ENCODE measurements at regions not wholly inside any gene's neighbourhood (a gene's known extent, or its start where the extent isn't known, plus 50 kb on each side); places are given as distances from the start of the nearest gene placed in this dataset.

DNA sequence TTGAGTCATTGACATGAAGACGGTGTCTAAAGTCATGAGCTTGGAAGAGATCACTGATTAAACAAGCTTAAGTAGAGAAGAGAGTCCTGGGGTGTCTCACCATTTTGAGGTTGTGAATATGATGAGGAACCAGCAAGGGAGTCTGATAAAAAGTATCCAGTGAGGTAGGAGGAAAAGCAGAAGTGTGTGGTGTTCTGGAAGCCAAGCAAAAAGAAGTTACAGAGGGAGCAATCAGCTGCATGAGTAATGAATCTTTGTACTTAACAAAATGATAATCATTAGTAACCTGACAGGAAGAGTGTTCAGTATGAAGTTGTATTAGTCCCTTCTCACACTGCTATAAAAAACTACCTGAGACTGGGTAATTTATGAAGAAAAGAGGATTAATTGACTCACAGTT is 131.3 kb downstream of the C11orf87 start:
- DNase-seq (ENCODE audit: low read depth): no peak

GRCh38 chr11:109554951-109555350 is 133.0 kb downstream of the C11orf87 start:
- no peak for DNase-seq (ENCODE audit: low read depth)

DNA sequence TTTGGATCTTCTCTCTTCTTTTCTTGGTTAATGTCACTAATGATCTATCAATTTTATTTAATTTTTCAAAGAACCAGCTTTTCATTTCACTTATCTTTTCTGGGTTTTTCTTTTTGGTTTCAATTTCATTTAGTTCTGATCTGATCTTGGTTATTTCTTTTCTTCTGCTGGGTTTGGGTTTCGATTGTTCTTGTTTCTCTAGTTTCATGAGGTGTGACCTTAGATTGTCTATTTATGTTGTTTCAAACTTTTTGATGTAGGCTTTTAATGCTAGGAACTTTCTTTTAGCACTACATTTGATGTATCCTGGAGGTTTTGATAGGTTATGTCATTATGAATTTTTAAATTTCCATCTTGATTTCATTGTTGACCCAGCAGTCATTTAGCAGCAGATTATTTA is 142.3 kb downstream of the C11orf87 start:
- DNase-seq (ENCODE audit: low read depth): no peak

DNA sequence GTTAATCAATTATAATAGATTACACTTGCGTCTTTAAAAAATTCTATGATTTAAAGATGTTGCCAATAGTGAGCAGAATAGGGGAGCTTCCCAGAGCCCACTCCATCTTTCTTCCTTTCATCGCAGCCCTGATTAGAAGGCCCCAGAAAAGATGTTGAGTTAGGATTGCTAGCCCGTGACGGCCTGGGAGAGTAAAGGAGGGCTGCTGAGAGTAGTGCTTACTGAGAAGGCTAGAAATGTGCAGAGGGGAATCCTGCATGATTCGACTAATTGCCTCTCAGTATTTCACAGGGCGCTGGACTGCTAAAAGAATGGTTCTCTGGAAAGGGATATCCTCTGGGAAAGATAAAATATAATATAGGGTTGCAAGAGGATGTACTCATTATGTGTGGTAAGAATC is 160.5 kb downstream of the C11orf87 start:
- no peak for DNase-seq (ENCODE audit: low read depth)

DNA sequence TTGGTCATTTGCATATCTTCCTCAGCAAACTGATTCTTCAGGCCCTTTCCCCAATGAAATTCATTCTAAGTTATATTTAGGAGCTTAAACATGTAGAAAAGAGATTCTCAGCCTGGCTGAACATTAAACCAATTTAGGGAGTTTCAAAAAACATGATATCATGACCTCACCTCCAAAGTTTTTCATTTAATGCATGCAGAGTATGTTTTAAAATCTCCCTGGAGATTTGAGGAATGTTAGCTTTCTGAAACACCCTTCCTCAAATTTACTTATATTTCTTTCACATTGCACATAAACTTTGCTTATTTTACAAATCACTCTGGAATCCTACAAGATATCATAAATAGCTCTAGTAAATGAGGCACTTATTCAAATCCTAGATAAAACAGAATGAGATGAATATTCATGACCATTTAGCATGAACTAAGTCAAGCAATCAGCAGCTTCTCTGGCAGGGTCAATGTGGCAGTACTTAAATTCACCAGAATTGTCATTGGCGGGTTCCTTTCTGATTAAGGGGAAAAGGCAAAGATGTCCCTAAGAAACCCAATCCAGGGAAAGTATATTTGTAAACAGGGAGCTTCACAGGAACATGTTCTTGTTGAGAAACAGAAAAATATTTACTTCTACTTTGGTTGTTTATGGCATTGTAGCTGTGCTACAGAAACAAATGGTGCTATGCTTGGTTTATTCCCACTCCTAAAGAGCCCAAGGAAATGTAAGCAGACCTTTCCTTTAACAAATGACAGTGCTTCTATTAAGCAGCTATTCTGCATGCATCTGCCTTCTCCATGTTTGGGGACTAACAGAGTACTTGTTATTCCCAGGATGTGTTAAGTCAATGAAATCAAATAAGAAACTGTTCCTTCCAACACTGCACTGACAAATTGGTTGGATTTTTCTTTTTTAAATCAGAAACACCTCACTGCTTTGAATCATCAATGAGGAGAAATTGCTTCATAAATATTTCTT is 162.3 kb downstream of the C11orf87 start:
- no peak for DNase-seq (ENCODE audit: low read depth)

DNA sequence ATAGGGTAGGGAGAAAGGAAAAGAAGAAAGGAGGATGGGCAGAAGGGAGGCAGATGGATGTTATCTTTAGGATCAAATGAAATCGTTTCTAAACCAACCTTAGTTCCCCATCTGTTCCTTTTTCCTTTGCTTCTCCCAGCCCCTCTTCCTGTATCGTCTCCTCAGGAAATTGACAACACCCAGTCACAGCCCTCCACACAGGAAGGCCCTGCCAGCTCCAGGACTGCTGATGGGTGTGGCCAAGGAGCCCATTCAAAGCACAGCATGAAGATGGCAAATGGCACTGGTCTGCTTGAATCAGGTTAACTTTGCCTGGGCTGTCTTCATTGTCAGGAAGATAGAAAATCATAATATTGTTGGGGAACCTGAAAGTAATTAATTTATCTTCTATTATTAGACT is 164.8 kb downstream of the C11orf87 start:
- no peak for DNase-seq (ENCODE audit: low read depth)

DNA sequence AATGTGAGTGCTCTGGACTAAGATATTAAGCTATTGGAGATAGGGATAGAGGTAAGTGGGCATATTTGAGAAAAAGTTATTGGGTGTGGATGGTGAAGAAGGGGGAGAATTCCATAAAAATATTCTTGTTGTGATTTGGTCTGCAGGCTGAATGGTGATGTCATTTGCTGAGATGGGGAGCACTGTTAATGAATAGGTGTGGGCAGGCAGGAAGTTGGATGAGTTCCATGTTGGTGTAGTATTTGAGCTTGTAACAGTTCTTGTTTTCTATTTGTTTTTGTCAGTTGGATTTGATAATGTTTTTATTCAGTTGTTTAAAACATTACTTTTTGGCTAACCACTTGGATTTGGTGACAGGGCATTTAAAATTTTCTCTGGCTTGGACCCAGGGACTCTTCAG is 168.8 kb downstream of the C11orf87 start:
- DNase-seq (ENCODE audit: low read depth): no peak

DNA sequence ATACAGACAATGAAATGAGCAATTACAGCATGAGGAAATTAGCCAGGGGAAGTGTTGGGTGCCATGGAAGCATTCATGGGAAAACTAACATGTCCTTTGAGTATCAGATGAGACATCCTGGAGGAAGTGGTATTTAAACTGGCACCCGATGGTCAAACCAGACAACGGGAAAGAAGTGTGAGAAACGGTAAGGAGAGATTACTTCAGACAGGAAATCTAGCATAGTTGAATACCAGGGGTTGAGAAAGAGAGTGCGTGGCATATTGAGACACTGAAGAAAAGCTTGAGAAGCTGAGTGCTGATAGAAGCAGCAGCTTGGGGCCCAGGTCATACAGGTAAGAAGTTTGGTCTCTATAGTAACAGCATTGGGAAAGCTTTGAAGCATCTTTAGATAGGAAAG is 175.3 kb downstream of the C11orf87 start:
- DNase-seq (ENCODE audit: low read depth): no peak

- peak; percentile 82 for DNase-seq (ENCODE audit: low read depth)
These were observed 182.8 kb downstream of the C11orf87 start for GRCh38 chr11:109604481-109605400.

GRCh38 chr11:109606256-109606655 is 184.3 kb downstream of the C11orf87 start:
- peak; percentile 23 for DNase-seq (ENCODE audit: low read depth)

- DNase-seq (ENCODE audit: low read depth): no peak
These were observed 187.6 kb downstream of the C11orf87 start for GRCh38 chr11:109609454-109610185.

GRCh38 chr11:109612496-109612895 is 190.5 kb downstream of the C11orf87 start:
- DNase-seq (ENCODE audit: low read depth): peak; percentile 73

DNA sequence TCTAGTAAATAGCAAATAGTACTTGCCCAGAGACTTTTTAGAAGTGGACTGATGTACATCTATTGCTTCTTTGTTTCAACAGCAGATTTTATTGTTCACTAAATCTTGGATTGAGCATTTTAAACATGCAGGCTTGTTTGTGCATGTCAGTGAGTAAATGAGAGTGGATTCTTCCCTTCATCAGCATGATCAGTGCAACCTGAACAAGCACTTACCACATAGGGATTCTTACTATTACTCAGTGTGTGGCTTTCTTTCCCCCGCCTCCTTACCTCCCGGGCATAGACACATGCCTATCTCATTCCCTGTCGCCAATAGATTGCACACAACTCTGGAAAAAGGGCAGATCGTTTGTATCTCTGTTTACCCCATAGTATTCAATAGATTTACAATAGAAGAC is 197.5 kb downstream of the C11orf87 start:
- DNase-seq (ENCODE audit: low read depth): no peak

- DNase-seq (ENCODE audit: low read depth): no peak
These were observed 207.7 kb downstream of the C11orf87 start for GRCh38 chr11:109629734-109630133.

DNA sequence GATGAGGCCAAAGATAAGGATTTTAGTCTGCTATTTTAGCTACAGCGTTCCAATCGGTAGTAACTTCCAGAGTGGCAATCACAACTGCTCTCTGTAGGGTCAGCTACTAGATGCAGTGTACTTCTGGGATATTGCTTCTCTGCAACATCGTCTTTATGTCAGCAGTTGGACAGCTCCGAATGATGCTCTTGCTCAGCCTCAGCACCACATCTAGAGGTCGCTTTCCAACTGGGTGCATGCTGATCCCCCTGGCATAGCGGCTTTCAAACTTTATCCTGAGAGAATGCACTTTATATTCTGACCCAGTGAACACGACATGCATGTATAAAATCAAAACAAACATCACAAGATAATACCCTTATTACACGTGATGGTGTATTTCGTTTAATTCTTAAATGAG is 219.6 kb downstream of the C11orf87 start:
- DNase-seq (ENCODE audit: low read depth): peak; percentile 68

DNA sequence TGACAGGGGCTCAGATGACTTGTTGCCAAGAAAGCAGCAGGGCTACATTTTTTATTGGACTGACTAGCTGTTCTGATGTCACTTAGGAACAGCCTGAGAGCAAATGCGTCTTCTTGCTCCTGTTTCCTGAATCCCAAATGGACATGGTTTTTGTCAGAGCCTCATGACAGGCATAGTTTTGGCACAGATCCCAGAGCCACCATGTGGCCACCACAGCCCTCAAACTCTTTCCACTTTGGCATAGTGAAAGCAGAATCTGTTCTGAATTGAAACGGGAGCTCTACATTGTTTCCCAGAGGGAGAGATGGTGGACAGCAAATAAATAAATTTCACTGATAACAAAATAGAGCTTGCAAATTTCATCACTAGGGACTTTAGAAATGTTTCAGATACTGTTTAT is 222.2 kb downstream of the C11orf87 start:
- DNase-seq (ENCODE audit: low read depth): peak; percentile 32

DNA sequence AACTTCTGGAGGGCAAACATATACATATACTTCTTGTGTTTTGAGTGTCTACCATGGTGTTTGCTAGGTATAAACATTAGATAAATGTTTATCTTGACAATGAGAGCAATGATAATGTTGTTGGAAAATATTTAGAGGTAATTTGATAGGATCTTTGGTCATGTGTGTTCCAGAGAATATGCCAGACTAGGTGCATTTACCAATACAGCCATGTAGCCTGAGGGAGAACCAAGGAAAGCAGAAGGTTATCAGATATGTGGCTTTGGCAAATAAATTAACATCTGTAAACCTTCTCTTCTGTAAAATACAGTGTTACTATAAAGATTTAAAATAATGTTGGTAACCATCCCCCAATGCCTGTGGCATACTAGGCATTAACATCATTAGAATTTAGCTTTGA is 226.8 kb downstream of the C11orf87 start:
- DNase-seq (ENCODE audit: low read depth): no peak

GRCh38 chr11:109654091-109654490 is 232.1 kb downstream of the C11orf87 start:
- no peak for DNase-seq (ENCODE audit: low read depth)

DNA sequence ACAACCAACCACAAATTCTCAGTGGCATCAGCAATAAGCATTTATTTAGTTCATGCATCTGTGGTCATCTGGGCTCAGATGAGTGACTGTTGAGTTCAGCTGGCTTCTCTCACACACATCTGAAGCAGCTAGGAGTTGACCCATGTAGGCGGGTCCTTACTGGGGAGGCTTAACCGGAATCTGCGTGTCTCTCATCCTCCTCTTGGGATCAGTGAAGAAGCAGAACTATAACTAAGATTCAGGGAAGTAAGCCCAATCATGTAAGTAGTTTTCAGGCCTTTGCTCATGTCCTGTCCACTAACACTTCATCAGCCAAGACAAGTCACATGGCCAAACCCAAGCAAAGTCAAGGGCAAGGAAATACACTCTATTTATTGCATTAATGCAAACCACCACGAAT is 236.2 kb downstream of the C11orf87 start:
- DNase-seq (ENCODE audit: low read depth): no peak

GRCh38 chr11:109667719-109668118 is 245.7 kb downstream of the C11orf87 start:
- no peak for DNase-seq (ENCODE audit: low read depth)

DNA sequence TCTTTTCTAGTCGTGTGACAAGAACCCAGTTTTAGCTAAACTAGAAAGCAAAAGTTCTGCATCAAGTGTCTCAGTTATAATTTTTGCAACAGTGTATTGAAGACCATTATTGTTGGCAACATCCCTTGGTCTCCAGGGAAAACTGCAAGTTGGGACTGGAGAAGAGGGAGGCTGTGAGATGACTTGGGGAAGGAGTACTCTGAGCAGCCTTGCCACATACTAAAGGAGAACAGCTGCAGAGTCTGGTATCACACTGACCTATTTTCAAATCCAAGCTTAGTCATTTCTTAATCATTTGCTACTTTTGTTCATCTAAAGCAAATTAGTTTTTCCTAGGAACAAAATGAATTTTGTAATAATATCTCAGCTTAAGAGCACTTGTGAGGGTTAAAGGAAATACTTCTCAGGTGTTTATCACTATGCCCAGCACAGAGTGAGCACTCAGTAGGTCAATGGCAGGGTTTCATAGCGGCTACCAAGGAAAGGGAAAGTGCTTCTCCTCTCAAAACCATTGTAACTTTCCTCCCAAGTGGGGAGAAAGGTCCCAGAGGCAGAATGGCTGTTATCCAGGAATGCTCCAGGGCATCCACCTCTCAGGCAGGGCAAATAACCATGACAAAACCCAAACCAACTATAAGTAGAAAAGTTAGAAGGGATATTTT is 247.1 kb downstream of the C11orf87 start:
- peak; percentile 91 for DNase-seq (ENCODE audit: low read depth)

All from LHCN-M2 (cell line).